ENCODE measurements at regions not wholly inside any gene's neighbourhood (a gene's known extent, or its start where the extent isn't known, plus 50 kb on each side); places are given as distances from the start of the nearest gene placed in this dataset.

- TF ChIP-seq, protein P1, sequence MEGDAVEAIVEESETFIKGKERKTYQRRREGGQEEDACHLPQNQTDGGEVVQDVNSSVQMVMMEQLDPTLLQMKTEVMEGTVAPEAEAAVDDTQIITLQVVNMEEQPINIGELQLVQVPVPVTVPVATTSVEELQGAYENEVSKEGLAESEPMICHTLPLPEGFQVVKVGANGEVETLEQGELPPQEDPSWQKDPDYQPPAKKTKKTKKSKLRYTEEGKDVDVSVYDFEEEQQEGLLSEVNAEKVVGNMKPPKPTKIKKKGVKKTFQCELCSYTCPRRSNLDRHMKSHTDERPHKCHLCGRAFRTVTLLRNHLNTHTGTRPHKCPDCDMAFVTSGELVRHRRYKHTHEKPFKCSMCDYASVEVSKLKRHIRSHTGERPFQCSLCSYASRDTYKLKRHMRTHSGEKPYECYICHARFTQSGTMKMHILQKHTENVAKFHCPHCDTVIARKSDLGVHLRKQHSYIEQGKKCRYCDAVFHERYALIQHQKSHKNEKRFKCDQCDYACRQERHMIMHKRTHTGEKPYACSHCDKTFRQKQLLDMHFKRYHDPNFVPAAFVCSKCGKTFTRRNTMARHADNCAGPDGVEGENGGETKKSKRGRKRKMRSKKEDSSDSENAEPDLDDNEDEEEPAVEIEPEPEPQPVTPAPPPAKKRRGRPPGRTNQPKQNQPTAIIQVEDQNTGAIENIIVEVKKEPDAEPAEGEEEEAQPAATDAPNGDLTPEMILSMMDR (IDR thresholded peaks at IDR 0.05), result no peak
- peak; percentile 60 for TF ChIP-seq POLR2AphosphoS5 (IDR thresholded peaks at IDR 0.05)
- no peak for TF ChIP-seq POLR2A (IDR thresholded peaks at IDR 0.05)
- TF ChIP-seq EP300 (IDR thresholded peaks at IDR 0.05), result no peak
These were observed 316.8 kb downstream of the BRINP1 start for GRCh38 chr9:119052339-119053030.
